GM04503 (cell line): ENCODE measurements at regions not wholly inside any gene's neighbourhood (a gene's known extent, or its start where the extent isn't known, plus 50 kb on each side); places are given as distances from the start of the nearest gene placed in this dataset.

ENCODE experiments used
- DNase-seq: peaks from one replicate; pipeline ENCODE4 v3.0.0-alpha.2; 2012; ENCODE audit warnings: low read depth

GRCh38 chr2:16561676-16562075, 104.0 kb downstream of the CYRIA start:
- no peak for DNase-seq

GRCh38 chr2:16561251-16561650, 104.4 kb downstream of the CYRIA start:
- DNase-seq = no peak

GRCh38 chr2:16559278-16560067, 106.2 kb downstream of the CYRIA start:
- DNase-seq = no peak

GRCh38 chr2:16554060-16554583, 111.5 kb downstream of the CYRIA start:
- no peak for DNase-seq

- DNase-seq = no peak
Observed at GRCh38 chr2:16553226-16553625, 112.4 kb downstream of the CYRIA start.

- DNase-seq = no peak
Observed at GRCh38 chr2:16552202-16552601, 113.4 kb downstream of the CYRIA start.

- no peak for DNase-seq
Observed at GRCh38 chr2:16548036-16548435, 117.6 kb downstream of the CYRIA start.

GRCh38 chr2:16546128-16546754, 119.4 kb downstream of the CYRIA start:
- no peak for DNase-seq

GRCh38 chr2:16538707-16539106, 126.9 kb downstream of the CYRIA start:
- no peak for DNase-seq

GRCh38 chr2:16537347-16537746, 128.3 kb downstream of the CYRIA start:
- no peak for DNase-seq

GRCh38 chr2:16526193-16526592, 139.4 kb downstream of the CYRIA start:
- no peak for DNase-seq

- no peak for DNase-seq
Observed at GRCh38 chr2:16525265-16525887, 140.3 kb downstream of the CYRIA start.

GRCh38 chr2:16523711-16524110, 141.9 kb downstream of the CYRIA start:
- no peak for DNase-seq

GRCh38 chr2:16522031-16522831, 143.4 kb downstream of the CYRIA start:
- DNase-seq = no peak

GRCh38 chr2:16520891-16521290, 144.7 kb downstream of the CYRIA start:
- DNase-seq = no peak

- DNase-seq = no peak
Observed at GRCh38 chr2:16515696-16516095, 149.9 kb downstream of the CYRIA start.

- no peak for DNase-seq
Observed at GRCh38 chr2:16513626-16514025, 152.0 kb downstream of the CYRIA start.

- DNase-seq = no peak
Observed at GRCh38 chr2:16511041-16511440, 154.6 kb downstream of the CYRIA start.

- no peak for DNase-seq
Observed at GRCh38 chr2:16509042-16509441, 156.6 kb downstream of the CYRIA start.

GRCh38 chr2:16508490-16508851, 157.2 kb downstream of the CYRIA start:
- DNase-seq = no peak

- no peak for DNase-seq
Observed at GRCh38 chr2:16507655-16508489, 157.8 kb downstream of the CYRIA start.
